Osteocyte (in vitro differentiated cells): ENCODE measurements at regions not wholly inside any gene's neighbourhood (a gene's known extent, or its start where the extent isn't known, plus 50 kb on each side); places are given as distances from the start of the nearest gene placed in this dataset.

ENCODE experiments used
- DNase-seq: peaks from one replicate; pipeline ENCODE4 v3.0.0; 2021; ENCODE audit warnings: mixed read lengths; ENCODE audit not compliant: unreplicated experiment; ENCODE audit errors: extremely low spot score
- H3K27ac Mint-ChIP-seq: one replicate; pipeline ENCODE4 v1.8.0; 2021; ENCODE audit warnings: mild to moderate bottlenecking, mixed read lengths; ENCODE audit not compliant: unreplicated experiment
- H3K27me3 Mint-ChIP-seq: one replicate; pipeline ENCODE4 v1.8.0; 2021; ENCODE audit warnings: mixed read lengths; ENCODE audit not compliant: unreplicated experiment
- H3K36me3 Mint-ChIP-seq: one replicate; pipeline ENCODE4 v1.8.0; 2021; ENCODE audit warnings: mixed read lengths; ENCODE audit not compliant: unreplicated experiment
- H3K4me1 Mint-ChIP-seq: one replicate; pipeline ENCODE4 v1.8.0; 2021; ENCODE audit warnings: mixed read lengths; ENCODE audit not compliant: unreplicated experiment
- H3K4me3 Mint-ChIP-seq: one replicate; pipeline ENCODE4 v1.8.0; 2021; ENCODE audit warnings: mild to moderate bottlenecking, moderate library complexity, mixed read lengths; ENCODE audit not compliant: unreplicated experiment
- H3K9me3 Mint-ChIP-seq: one replicate; pipeline ENCODE4 v1.8.0; 2021; ENCODE audit warnings: mixed read lengths; ENCODE audit not compliant: unreplicated experiment
- CTCF ChIP-seq: fragments of 200-600 bp; sonication (generic); IDR thresholded peaks from 2 replicates; pipeline ENCODE4 v1.5.0; 2021; ENCODE audit warnings: antibody characterized with exemption, mild to moderate bottlenecking, moderate library complexity

GRCh38 chr10:130801276-130801675 lies 510.2 kb downstream of the TCERG1L start:
- H3K27ac Mint-ChIP-seq = no peak overlapping the region
- H3K27me3 Mint-ChIP-seq = no peaks in the 10 kb centered on the region
- peaks cover 27% of the 10 kb centered on the region for H3K9me3 Mint-ChIP-seq
- no peaks in the 10 kb centered on the region for H3K36me3 Mint-ChIP-seq
- no peak for TF ChIP-seq CTCF
- DNase-seq = no peak
- H3K4me3 Mint-ChIP-seq = no peak overlapping the region
- no peaks in the 10 kb centered on the region for H3K4me1 Mint-ChIP-seq

- Mint-ChIP-seq H3K27ac (no peak overlapping the region), H3K9me3 (peaks cover 29% of the 10 kb centered on the region), H3K27me3 (no peaks in the 10 kb centered on the region), H3K4me1 (no peaks in the 10 kb centered on the region), H3K4me3 (no peak overlapping the region), H3K36me3 (no peaks in the 10 kb centered on the region)
- TF ChIP-seq CTCF = no peak
- no peak for DNase-seq
These were observed 509.7 kb downstream of the TCERG1L start for GRCh38 chr10:130801784-130802183.

- no peak for TF ChIP-seq CTCF
- Mint-ChIP-seq H3K4me3 (no peak overlapping the region), H3K36me3 (no peaks in the 10 kb centered on the region), H3K27me3 (no peaks in the 10 kb centered on the region), H3K4me1 (no peaks in the 10 kb centered on the region), H3K27ac (no peak overlapping the region), H3K9me3 (peaks cover 32% of the 10 kb centered on the region)
- no peak for DNase-seq
These were observed 509.2 kb downstream of the TCERG1L start for GRCh38 chr10:130802301-130802700.

- no peak overlapping the region for H3K27ac Mint-ChIP-seq
- no peaks in the 10 kb centered on the region for H3K36me3 Mint-ChIP-seq
- TF ChIP-seq CTCF = no peak
- no peaks in the 10 kb centered on the region for H3K4me1 Mint-ChIP-seq
- no peaks in the 10 kb centered on the region for H3K27me3 Mint-ChIP-seq
- H3K9me3 Mint-ChIP-seq = peaks cover 28% of the 10 kb centered on the region
- no peak for DNase-seq
- no peak overlapping the region for H3K4me3 Mint-ChIP-seq
These were observed 507.2 kb downstream of the TCERG1L start for GRCh38 chr10:130804281-130804680.

DNA sequence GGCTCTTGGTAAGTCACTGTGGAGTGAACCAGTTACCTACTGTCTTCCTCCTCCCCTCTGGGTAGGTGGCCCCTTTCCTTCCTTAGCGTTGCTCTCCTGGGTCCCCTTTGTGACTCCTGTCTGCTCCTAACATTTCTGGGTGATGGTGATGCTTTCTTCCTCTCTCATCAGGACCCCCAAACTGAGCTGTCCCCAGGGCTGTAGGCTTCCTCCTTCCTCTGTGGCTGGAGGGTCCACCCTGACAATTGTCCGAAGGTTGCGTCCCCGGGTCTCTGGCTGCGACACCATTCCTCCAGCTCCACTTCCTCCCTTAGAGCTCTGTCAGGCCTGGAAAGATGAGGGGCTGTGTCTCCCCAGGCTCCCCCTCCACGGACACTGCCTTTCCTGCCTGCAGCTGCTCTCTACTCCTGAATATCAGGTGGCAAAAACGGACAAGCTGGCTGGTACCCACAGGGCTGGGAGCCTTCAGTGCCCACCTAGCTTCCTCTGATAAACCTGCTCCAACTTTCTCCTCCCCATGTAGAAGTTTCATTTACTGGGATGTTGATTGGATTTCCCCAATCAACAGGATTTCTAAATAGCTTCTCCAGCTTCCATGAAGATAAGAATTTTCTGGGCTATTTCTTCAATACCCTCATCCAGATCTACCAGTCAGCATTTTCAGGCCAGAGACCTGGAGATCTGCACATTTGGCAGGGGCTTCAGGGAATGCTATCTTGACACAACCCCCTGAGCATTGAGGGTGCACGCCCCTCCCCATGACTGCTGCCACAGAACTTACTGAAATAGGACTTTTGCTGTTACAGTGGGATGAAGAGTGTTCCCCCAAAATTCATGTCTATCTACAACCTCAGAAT lies 506.5 kb downstream of the TCERG1L start:
- no peaks in the 10 kb centered on the region for H3K36me3 Mint-ChIP-seq
- H3K9me3 Mint-ChIP-seq = peaks cover 28% of the 10 kb centered on the region
- H3K4me3 Mint-ChIP-seq = no peak overlapping the region
- peak; percentile 76 for DNase-seq
- no peak for TF ChIP-seq CTCF
- no peaks in the 10 kb centered on the region for H3K27me3 Mint-ChIP-seq
- H3K4me1 Mint-ChIP-seq = no peaks in the 10 kb centered on the region
- H3K27ac Mint-ChIP-seq = no peak overlapping the region
